NCI-H345 treated with DMSO at 0.1 percent for 48 hours (cell line): ENCODE measurements at regions not wholly inside any gene's neighbourhood (a gene's known extent, or its start where the extent isn't known, plus 50 kb on each side); places are given as distances from the start of the nearest gene placed in this dataset.
"Not testable (repeated sequence)": the region's sequence is repeated elsewhere in the genome, so short reads cannot be mapped to it uniquely, and the experiment has no call there.

Experiments used
- DNase-seq: peaks from one replicate; lab custom pipeline; 2025; ENCODE audit not compliant: unreplicated experiment; lab: John Stamatoyannopoulos, UW

DNA sequence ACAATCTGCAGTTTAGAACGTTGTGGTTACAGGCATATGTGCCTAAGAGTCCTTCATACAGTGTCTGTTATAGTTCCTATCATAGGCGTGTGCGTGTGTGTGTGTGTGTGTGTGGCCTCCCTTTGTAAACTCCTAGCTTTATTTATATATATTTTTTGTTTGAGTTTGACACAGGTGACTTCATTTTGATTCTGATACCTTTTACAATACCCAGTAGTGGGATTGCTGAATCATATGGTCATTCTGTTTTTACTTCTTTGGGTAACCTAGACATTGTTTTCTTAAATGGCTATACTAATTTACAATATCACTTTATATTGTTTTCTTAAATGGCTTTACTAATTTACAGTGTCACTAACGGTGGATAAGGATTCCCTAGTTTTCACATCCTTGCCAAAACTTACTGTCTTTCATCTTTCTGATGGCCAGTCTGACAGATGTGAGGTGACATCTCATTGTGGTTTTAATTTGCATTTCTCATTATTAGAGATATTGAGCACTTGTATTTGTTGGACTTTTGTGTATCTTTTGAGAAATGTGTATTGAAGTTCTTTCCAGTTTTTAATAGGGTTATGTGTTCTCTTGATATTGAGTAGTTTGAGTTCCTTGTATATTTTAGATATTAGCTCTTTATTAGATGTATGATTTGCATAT, 211.1 kb upstream of the NUDT6 start:
- no peak for DNase-seq

DNA sequence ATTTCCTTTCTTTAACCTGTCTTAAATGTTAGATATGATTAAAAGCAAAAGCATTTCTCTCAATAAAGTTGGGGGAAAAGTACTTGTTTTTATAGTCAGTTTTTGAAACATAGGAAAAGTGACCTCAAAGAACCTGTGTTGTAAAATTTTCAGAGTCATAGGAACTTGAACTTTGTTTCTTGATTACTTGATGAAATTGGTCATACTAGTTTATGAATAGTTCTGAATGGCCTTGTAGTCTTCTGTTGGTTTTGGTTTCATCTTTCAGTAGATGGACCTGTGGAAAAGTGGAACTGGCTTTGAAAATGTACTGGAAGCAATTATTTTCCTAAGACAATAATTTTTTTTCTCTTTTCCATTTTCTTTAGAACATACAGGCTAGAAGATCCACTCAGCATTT, 222.2 kb upstream of the NUDT6 start:
- no peak for DNase-seq

DNA sequence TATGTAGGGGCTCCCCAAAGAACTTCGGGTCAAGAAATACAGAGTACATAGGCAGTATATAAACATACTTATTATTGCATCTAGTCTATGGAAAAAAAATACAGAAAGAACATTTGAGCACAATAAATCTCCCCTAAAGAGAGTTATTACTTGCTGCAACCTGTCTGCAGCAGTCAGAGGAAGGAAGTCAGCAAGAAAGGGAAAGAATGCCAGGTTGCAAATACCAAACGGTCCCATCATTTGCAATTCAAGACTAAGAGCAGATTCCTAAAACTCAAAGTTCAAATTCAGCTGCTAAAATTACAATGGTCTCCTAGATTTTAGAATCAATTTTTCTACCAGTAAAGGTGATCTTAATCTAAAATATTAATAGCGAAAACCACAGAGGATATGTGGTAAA, 236.2 kb upstream of the NUDT6 start:
- no peak for DNase-seq

DNA sequence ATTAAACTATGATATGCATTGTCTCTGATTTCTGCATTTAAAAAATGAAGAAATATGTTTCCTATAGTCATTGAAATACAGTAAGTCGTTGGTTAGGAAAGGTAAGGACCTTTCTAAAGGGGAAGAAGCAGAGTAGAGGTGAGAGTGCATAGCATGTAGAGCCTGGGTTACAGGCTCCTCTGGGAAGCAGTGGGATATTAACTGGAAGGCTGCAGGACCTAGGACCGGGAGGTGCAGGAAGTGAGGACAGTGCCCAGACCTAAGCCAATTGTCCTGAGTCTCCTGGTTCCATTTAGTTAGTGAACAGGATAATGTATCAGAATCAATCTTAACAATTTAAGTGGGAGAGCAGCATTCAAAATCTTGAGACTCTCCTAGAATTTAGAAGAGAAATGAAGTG, 237.1 kb upstream of the NUDT6 start:
- no peak for DNase-seq

DNA sequence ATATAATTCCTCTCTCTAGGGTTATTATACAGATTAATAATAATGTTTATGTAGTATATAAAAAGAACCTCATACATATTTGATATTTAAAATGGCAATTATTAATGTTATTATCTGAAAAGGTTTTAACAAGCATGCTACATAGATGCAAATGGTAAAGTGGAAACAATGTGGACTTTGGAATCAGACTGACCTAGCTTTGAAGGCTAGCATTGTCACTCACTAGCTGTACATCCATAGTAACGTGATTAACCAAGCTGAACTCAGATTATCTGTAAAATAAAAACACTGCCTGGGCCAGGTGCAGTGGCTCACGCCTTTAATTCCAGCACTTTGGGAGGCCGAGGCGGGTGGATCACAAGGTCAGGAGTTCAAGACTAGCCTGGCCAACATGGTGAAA, 233.7 kb upstream of the SPRY1 start:
- no peak for DNase-seq

DNA sequence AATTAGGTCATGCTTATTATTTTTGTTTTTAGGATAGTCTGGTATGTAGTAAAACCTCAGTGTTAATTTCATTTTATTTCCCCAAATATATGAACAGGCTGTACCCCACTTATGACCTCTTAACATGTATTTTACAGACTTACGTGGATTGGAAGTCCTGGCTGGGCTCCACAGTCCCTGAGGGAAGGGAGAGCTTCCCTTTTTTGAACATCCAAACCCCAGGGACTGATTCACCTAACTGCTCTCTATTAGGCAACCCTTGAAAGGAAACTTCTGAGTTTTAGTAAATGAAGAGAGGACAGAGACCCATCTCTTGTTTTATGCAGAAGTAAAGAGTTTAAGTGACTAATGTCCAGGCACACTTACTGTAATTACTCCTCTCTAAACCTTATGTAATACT, 233.1 kb upstream of the SPRY1 start:
- DNase-seq, result no peak

DNA sequence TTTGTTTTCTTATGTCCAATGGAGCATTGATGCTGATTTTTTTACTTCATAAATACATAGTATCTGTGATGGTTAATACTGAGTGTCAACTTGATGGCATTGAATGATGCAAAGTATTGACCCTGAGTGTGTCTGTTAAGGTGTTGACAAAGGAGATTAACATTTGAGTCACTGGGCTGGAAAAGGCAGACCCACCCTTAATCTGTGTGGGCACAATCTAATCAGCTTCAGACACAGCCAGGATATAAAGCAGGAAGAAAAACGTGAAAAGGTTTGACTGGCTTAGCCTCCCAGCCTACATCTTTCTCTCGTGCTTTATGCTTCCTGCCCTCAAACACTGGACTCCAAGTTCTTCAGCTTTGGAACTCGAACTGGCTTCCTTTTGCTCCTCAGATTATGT, 230.6 kb upstream of the SPRY1 start:
- DNase-seq, result no peak

DNA sequence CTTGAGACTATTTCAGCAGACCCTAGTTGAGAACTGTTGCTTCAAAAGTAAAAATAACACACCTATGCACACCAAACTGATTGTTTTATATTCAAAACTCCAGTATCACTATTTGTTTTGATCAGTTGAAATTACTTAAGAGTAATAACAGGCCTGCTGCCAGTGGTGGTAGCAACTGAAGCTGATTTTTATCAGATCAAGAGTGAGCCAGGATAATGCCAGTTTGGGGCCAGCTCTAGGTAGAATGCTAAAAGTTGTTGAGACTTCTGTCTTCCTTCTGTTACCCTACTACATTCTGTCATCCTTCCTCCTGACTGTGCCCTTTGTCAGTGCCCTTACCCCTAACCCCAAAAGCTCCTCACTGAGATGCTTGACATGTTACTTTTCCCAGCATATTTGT, 228.7 kb upstream of the SPRY1 start:
- no peak for DNase-seq

DNA sequence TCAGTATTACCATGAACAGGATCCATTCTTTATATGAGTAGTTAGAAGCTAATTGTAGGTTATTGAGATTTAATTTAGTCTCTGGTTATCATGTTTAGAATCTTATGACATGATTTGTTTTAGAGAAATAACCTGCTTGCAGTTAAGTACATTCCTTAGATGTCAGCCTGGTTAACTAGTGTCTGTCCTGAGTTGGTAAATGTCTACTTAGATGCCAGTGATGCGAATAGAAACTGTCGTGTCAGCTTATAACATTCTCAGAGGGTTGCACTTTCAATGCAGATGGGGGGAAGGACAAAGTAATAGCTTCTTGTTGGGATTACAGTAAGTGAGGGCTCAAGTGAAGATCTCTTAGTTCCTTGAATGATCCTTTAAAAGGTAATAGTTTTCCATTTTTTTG, 227.8 kb upstream of the SPRY1 start:
- no peak for DNase-seq

DNA sequence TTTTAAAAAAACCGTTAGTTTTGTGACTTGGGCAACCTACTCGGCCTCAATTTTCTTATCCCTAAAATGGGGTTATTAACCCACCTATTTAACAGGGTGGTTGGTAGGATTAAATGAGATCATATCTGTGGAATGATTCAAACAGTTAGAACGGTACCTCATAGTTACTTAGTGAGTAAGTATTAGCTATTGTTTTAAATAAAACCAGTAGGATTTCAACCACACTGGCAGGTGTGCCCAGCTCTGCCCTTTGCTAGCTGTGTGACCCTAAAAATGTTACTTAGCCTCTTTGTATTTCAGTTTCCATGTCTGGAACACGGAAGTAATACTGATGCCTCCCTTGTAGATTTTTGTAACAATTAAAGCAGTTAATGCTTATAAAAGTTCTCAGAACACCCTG, 225.8 kb upstream of the SPRY1 start:
- no peak for DNase-seq

DNA sequence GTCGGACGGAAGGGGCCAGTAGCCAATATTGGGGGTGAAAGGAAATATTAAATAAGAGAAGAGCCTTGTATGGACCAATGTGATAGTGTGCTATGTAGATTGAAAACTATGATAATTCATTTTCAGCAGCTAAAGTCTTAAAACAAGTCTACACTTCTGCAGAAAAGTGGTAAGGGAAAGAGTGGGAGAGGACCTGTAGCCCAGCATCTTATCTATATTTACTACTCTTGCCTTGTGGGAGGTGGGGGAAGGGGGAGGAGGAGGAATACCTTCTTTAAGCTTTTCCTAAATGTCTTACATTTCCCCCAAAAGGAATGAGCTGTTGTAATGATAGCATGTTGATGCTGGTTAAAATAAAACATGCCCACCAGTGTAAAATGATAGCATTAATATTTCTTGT, 220.0 kb upstream of the SPRY1 start:
- DNase-seq, result no peak

DNA sequence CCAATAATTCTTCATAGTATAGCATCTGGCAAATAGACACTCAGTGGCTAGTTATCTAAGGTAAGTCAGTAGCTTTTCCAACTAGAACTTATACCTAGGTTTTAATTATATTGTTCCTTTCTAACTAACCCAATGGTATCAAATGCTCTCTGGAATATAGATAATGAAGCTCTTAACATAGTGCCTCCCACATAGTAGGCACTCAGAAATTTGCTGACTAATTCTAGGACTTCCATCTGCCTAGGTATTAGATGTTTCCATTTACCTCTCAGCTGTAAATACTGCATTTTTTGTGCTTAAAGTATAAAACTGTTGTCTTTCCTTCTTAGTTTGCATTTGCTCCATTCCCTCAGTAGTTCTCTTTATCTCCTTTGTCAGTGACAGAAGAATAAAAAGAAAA, 214.3 kb upstream of the SPRY1 start:
- no peak for DNase-seq

DNA sequence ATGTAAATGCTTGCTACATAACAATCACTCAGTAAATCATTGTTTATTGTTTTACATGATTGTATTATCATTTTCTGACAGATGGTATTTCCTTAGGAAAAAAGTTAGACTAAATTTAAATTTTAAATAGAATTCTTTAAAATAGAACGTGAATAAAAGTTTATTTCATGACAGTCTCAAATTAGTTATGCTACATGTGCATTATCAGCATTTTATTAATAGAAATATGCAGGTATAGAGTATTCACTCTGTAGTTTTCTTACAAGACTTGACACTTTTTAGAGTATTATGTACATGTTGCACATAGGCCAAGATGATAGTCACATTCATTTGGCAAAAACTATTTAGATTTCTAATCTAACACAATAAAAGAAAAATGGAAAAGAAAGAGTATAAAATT, 213.3 kb upstream of the SPRY1 start:
- no peak for DNase-seq

DNA sequence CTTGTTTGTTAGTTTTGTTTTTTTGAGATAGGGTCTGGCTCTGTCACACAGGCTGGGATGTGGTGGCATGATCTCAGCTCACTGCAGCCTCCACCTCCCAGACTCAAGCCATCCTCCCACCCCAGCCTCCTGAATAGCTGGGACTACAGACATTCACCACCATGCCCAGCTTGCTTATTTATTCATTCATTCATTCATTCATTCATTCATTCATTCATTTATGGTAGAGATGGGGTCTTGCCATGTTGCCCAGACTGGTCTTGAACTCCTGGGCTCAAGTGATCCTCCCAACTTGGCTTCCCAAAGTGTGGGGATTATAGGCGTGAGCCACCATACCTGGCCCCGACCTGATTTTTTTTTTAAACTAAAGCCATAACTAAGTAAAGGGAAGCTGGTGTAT, 212.8 kb upstream of the SPRY1 start:
- DNase-seq, result not testable (repeated sequence)

DNA sequence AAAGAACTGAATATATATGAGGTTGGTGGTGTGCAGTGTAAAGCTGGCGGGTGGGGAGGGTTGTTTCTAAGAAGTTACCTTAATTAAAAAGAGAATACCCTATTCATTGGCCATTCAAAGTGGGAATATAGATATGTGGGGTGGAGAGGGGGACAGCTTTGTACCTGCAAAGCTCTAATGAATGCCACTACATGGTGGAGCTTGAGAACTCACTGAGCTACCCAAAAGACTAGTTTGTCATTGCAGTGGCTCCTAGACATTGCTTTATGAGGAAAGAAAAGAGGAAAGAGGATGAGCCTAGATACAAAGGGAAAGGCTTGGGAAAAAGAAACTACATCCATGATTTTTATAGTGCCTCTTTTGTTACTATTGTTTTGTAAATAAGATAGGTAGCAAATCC, 209.9 kb upstream of the SPRY1 start:
- no peak for DNase-seq

DNA sequence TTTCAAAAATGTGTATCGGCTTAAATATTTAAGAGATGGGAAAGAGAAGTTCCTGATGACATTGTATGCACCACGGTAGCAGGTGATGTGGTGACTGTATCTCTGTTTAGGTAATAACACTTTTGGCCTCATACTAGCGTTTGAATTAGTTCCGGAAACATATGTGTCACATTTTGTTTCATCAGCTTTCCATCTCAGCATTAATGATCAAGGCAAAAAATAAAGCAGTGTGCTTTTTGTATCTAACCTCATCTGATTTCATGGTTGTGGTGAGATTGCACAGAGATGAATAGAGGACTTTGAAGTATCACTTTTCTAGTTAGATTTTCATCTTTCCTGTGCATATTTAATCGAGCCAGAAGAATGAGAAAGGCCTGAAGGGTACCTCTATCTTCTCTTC, 206.4 kb upstream of the SPRY1 start:
- no peak for DNase-seq

DNA sequence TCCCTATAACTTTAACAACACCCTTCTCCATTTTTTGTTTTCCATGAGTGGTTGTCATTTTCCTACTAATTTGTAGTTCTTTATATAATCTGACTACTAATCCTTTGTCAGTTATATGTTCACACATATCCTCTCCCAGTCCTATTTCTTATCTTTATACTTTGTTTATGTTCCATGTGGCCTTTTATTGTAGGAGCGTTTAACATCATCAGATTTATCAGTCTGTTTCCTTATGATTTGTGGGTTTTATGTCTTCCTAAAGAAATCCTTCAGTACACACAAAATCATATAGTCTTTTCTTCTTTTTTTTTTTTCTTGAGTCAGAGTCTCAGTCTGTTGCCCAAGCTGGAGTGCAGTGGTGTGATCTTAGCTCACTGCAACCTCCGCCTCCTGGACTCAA, 204.9 kb upstream of the SPRY1 start:
- no peak for DNase-seq

DNA sequence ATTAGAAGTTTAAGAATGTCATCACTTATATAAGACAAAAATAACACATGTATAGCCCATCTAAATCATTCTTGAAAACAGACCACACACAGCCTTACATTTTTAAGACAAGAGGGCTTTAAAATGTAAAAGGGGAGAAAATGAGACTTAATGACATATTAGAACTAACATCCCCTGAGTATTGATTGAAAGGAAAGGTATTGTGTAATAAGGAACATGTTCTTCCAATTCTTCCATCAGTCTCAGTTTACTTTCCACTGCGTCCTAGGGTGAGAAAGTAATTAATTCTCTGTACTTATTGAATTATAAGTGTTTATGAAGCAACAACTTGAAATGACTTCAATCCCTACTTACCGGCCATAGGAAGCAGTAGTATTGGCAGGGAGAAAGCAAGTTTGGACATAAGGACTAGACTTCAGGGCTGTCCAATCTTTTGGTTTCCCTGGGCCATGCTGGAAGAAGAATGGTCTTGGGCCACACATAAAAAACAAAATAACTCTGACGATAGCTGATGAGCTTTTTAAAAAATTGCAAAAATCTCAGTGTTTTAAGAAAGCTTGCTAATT, 202.7 kb upstream of the SPRY1 start:
- DNase-seq, result no peak

DNA sequence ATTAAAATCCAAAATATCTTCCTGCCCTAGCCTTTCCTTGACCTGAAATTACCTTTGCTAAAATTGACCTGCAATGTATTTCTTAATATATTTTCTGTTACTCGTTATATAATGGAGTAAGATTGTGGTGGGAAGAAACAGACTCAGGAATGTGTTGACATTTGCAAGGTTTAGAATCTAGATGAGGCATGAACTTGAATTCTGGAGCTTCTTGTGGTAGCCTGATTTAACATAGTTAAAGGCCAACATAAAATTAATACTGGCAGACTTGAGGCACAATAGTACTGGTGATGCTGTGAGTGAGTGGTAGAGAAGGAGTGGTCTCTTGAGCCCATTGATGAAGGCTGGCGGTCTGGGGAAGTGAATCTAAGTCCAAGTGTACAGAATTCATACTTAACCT, 197.9 kb upstream of the SPRY1 start:
- no peak for DNase-seq

DNA sequence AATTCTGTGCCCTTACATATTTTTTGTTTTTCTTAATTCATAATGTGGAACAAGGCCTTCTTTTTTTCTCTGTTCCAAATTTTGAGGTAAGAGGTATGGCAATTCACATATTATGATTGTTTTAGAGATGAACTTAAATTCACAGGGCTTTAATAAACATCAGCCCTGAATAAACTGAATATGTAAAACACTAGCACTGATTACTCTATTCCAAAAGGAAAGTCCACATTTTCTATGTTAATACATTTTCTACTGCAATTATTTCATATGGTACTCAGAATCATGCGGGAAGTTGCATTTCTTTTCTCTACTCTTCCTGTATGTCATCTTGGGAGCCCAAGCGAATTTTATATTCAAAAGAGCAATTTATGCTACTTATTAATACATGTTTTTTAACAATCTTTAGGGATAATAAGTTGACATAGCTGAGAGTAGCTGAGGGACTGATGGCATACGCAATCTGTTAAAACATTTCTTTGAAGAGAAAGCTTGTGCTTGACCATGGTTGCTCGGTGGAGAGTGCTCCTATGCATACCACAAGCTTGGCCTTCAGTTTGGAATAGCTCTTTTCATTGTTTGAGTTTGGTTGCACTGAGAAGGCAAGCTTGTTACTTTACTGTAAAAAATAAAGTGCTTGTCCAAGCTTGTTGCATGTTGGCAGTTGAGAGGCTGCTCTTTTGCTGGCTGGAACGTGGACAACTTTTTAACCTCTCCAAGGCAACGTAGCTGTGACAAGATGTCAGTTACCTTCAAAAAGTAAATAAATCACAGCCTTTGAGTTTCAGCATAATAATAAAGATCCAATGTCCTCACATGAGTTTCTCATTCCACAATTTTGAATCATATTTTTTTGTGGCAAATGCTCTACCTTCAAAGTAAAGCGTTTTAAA, 196.3 kb upstream of the SPRY1 start:
- no peak for DNase-seq

DNA sequence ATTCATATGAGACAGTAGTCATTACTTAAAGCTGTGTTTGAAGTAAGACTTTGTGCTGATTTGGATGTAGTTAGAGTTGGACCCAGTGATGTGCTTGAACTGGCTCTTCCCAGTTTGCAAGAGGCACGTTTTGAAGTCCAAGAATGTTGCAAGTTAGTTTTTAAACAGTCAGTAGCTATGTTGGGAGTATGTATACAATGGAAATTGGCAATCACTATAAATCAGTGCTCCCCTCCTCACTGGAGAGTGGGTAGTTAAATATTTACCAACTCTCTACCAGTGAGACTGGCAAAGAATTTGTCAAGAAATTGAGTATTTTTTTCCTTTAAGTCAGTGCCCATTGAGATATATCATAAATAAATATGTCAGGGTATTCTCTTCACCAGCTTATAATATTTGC, 191.9 kb upstream of the SPRY1 start:
- no peak for DNase-seq

DNA sequence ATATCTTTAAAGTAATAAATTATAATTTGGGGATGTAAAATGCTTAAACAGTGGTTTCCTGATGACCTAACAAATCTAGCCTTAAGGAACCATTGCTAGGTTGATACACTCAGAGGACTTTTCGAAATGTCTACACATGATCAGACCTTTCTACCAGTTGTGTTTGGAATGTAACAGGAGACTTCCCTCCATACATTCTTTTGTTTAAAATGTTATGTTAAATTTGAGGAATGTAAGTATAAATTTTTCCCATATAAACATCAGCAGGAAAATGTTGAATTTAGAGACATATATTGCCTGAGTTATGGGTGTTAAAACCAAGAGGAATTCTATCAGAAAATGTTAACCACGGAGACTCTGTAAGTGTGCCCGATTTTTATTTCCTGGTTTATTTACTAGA, 190.6 kb upstream of the SPRY1 start:
- DNase-seq, result no peak
